Astrocyte of the spinal cord (primary cell): ENCODE measurements at regions not wholly inside any gene's neighbourhood (a gene's known extent, or its start where the extent isn't known, plus 50 kb on each side); places are given as distances from the start of the nearest gene placed in this dataset.
A peak's percentile ranks its signal among the peaks of the same experiment; 100 is the strongest.

Experiments used
- DNase-seq: peaks from one replicate; pipeline ENCODE4 v3.0.0; 2011; ENCODE audit warnings: low read depth, low spot score
- H3K4me3 ChIP-seq: 2 replicates; pipeline ENCODE4 v1.5.1; 2011; ENCODE audit warnings: low read depth, mild to moderate bottlenecking, low read length, moderate library complexity
- CTCF ChIP-seq: IDR thresholded peaks from 2 replicates; pipeline ENCODE4 v1.5.1; 2012; ENCODE audit warnings: low read depth, mild to moderate bottlenecking, low read length, inconsistent platforms
- in situ Hi-C: cut with HindIII; loops from 2 replicates; pipeline ENCODE4 v1.10.0; 2017; ENCODE audit warnings: low sequenced_read_pairs

GRCh38 chr3:26425076-26425475, 197.5 kb upstream of the LRRC3B start:
- no peak for DNase-seq
- no peak for TF ChIP-seq CTCF
- in situ Hi-C loops, result no loop called here
- H3K4me3 ChIP-seq, result no peak overlapping the region

GRCh38 chr3:26428992-26429391, 193.6 kb upstream of the LRRC3B start:
- no peak for TF ChIP-seq CTCF
- in situ Hi-C loops, result no loop called here
- no peak overlapping the region for H3K4me3 ChIP-seq
- no peak for DNase-seq

- no peak overlapping the region for H3K4me3 ChIP-seq
- peak; percentile 83 for DNase-seq
- in situ Hi-C loops, result no loop called here
- no peak for TF ChIP-seq CTCF
Observed at GRCh38 chr3:26437678-26438077, 184.9 kb upstream of the LRRC3B start.

- no peak overlapping the region for H3K4me3 ChIP-seq
- in situ Hi-C loops, result no loop called here
- peak; percentile 0 for DNase-seq
- TF ChIP-seq CTCF, result no peak
Observed at GRCh38 chr3:26438325-26438940, 184.1 kb upstream of the LRRC3B start.

GRCh38 chr3:26438981-26439884, 183.3 kb upstream of the LRRC3B start:
- no peak overlapping the region for H3K4me3 ChIP-seq
- TF ChIP-seq CTCF, result no peak
- in situ Hi-C loops, result no loop called here
- DNase-seq, result no peak

DNA sequence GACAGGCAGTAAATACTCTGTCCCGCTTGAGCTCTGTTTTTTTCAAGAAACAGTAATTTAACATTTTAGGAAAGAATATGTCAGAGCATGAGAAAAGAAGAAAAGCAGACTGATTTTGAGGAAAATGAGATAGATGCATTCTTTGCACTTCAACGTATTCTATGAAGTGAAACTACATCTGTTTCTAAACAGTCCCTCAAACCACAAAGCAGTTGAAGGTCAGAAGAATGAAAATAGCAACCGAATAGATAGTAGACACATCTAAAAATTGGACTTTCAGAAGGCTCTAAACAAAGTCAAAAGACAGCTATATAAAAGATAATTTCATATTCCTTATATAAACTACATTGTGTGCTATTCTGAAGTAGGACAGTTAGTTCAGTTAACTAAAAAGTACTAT, 172.6 kb upstream of the LRRC3B start:
- in situ Hi-C loops, result no loop called here
- DNase-seq, result no peak
- no peak for TF ChIP-seq CTCF
- H3K4me3 ChIP-seq, result no peak overlapping the region
